ENCODE measurements at regions not wholly inside any gene's neighbourhood (a gene's known extent, or its start where the extent isn't known, plus 50 kb on each side); places are given as distances from the start of the nearest gene placed in this dataset.

DNA sequence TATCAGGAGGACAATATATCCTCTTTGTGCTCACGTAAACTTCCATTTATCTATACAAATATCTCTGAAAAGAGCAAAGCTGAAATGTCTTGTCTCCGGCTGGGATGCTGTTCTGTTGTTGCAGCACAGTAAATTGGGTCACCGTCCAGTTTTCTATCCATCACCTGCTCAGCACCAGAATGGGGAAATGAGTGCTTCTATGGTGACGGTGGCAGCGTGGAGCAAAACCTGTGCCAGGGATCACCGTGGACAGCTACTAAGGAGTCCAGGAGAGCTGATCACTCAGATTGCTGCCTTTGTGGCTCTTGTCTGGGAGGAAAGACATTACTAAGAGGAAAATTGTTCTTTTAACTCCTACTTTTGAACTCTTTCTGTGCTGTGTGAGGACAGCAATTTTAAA, 531.6 kb downstream of the PSAT1 start:
- TF ChIP-seq POLR2AphosphoS5 (IDR thresholded peaks at IDR 0.05) (no peak), EP300 (IDR thresholded peaks at IDR 0.05) (no peak), POLR2A (IDR thresholded peaks at IDR 0.05) (no peak)
- TF ChIP-seq, protein P1, sequence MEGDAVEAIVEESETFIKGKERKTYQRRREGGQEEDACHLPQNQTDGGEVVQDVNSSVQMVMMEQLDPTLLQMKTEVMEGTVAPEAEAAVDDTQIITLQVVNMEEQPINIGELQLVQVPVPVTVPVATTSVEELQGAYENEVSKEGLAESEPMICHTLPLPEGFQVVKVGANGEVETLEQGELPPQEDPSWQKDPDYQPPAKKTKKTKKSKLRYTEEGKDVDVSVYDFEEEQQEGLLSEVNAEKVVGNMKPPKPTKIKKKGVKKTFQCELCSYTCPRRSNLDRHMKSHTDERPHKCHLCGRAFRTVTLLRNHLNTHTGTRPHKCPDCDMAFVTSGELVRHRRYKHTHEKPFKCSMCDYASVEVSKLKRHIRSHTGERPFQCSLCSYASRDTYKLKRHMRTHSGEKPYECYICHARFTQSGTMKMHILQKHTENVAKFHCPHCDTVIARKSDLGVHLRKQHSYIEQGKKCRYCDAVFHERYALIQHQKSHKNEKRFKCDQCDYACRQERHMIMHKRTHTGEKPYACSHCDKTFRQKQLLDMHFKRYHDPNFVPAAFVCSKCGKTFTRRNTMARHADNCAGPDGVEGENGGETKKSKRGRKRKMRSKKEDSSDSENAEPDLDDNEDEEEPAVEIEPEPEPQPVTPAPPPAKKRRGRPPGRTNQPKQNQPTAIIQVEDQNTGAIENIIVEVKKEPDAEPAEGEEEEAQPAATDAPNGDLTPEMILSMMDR (IDR thresholded peaks at IDR 0.05): no peak
- no peak for DNase-seq
- no peaks in the 10 kb centered on the region for H3K27me3 ChIP-seq
- no peaks in the 10 kb centered on the region for H3K36me3 ChIP-seq
- no peak overlapping the region for H3K27ac ChIP-seq
- no peaks in the 10 kb centered on the region for H3K9me3 ChIP-seq
- no peaks in the 10 kb centered on the region for H3K4me1 ChIP-seq
- intact Hi-C loops (cut with DNase I; ENCODE audit: low total_unique reads): no loop called here
- WGBS, 5 donors: 80 to 88% (median 82%) methylated on average over 6 of the region's 6 CpGs
- no peak overlapping the region for H3K4me3 ChIP-seq

DNA sequence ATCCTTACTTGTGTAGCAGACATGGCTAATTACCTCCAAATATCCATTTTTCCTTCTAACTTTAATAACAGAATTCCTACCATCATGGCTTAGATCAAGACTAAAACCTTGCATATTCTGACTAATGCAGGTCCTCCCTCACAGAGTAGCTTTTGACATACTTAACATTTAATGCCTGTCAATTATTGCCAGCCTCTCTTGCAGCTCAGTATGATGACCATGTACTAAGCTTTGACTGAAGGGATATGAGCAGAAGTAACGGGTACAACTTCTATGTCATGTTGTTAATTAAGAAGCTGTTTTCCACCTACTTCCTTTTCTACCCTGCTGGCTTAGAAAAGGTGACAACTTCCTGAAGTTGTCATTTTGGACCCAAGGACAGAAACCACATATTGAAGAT, 533.4 kb downstream of the PSAT1 start:
- no peak for DNase-seq
- Histone ChIP-seq H3K27me3 (no peaks in the 10 kb centered on the region), H3K4me3 (no peak overlapping the region), H3K36me3 (no peaks in the 10 kb centered on the region), H3K4me1 (no peaks in the 10 kb centered on the region), H3K9me3 (no peaks in the 10 kb centered on the region), H3K27ac (no peak overlapping the region)
- TF ChIP-seq POLR2AphosphoS5 (IDR thresholded peaks at IDR 0.05) (no peak), POLR2A (IDR thresholded peaks at IDR 0.05) (no peak), EP300 (IDR thresholded peaks at IDR 0.05) (no peak)
- TF ChIP-seq, protein P1 (IDR thresholded peaks at IDR 0.05): no peak
- intact Hi-C loops (cut with DNase I; ENCODE audit: low total_unique reads): no loop called here
- 85 to 94% (median 92%) methylated on average over 1 of the region's 1 CpG for WGBS, 5 donors

DNA sequence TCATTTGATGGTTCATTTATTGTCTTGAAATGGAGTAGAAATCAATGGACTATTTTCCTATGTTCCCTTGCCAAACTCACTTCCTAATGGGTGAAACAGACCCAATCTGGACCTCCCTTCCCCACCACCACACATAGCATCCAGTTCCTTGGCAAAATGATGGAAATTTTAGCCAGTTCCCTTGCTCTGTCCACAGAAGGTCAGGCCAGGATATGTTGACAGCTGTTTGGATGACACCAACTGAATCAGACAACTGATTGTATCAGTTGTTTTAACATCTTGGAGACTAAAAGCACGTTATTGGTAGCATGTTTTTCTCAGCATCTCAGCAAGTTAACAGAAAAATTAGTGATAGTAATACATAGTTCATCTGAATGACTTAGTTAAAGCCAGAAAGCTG, 534.8 kb downstream of the PSAT1 start:
- intact Hi-C loops (cut with DNase I; ENCODE audit: low total_unique reads): no loop called here
- Histone ChIP-seq H3K4me3 (no peak overlapping the region), H3K27me3 (no peaks in the 10 kb centered on the region), H3K36me3 (no peaks in the 10 kb centered on the region), H3K27ac (no peak overlapping the region), H3K4me1 (no peaks in the 10 kb centered on the region), H3K9me3 (no peaks in the 10 kb centered on the region)
- no peak for DNase-seq
- 14 to 53% (median 43%) methylated on average over 1 of the region's 1 CpG for WGBS, 5 donors
- TF ChIP-seq POLR2A (IDR thresholded peaks at IDR 0.05) (no peak), EP300 (IDR thresholded peaks at IDR 0.05) (no peak), POLR2AphosphoS5 (IDR thresholded peaks at IDR 0.05) (no peak)
- TF ChIP-seq, protein P1 (IDR thresholded peaks at IDR 0.05): no peak

DNA sequence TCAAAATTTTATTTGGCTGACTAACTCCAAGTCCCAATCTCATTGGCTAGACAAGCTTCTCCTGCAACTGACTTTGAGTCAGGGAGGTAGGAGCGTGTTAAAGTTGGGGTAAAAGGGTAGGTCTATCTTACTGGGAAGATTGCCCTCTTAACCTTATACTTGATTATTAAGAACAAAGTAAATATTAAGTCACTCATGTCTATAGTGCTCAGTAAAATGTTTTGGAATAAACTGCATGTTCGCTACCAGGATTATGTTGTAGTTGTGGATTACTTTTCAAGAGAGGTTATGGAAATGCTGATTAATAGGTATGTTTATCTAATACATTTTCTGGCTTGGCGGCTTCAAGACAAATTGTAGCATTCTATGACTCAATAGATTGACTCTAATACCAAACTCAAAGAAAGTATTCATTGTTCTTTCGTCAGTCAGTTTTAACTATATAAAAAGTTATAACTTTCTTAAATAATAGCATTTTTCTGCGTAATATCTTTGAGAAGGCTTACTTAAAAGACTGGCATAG, 539.1 kb downstream of the PSAT1 start:
- H3K36me3 ChIP-seq: no peaks in the 10 kb centered on the region
- H3K4me3 ChIP-seq: no peak overlapping the region
- H3K27me3 ChIP-seq: no peaks in the 10 kb centered on the region
- no peak for DNase-seq
- no peaks in the 10 kb centered on the region for H3K9me3 ChIP-seq
- TF ChIP-seq, protein P1 (IDR thresholded peaks at IDR 0.05): no peak
- TF ChIP-seq POLR2AphosphoS5 (IDR thresholded peaks at IDR 0.05) (no peak), EP300 (IDR thresholded peaks at IDR 0.05) (no peak), POLR2A (IDR thresholded peaks at IDR 0.05) (no peak)
- H3K27ac ChIP-seq: no peak overlapping the region
- no peaks in the 10 kb centered on the region for H3K4me1 ChIP-seq
- 67 to 78% (median 74%) methylated on average over 5 of the region's 5 CpGs for WGBS, 5 donors
- intact Hi-C loops (cut with DNase I; ENCODE audit: low total_unique reads): no loop called here

Data from stomach (tissue), 8 donors.